NCI-H1930 (cell line): ENCODE measurements at regions not wholly inside any gene's neighbourhood (a gene's known extent, or its start where the extent isn't known, plus 50 kb on each side); places are given as distances from the start of the nearest gene placed in this dataset.
"Not testable (repeated sequence)": the region's sequence is repeated elsewhere in the genome, so short reads cannot be mapped to it uniquely, and the experiment has no call there.

Experiments used
- DNase-seq, 2 experiments: peaks; one replicate each; lab custom pipeline; 2025; lab: John Stamatoyannopoulos, UW

DNA sequence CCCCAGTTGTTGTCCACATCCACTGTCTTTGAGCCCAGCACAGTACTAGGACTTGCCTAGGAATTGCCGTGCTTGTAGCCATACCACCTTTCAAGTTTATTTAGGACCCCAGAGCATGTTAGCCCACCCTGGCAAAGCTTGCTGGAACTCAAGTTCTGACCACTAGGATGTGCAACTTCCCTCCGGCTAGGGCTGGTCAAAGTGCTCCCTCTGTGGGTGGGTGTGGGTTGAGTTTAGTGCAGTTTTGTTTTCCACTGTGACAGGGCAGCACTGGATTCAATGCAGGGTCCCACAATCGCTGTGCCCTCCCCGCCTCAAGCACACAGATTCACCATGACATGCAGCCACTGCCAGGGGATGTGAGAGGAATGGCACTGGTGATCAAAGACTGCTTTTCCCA lies 96.0 kb downstream of the RASGEF1B start:
- DNase-seq, result no peak

DNA sequence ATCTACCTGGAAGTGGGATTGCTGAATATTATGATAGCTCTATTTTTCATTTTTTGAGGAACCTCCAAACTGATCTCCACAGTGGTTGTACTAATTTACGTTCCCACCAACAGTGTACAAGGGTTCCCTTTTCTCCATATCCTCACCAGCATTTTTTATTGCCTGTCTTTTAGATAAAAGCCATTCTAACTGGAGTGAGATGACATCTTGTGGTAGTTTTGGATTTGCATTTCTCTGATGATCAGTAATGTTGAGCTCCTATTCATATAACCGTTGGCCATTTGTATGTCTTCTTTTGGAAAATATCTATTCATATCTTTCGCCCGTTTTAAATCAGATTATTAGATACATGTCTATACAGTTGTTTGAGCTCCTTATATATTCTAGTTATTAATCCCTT lies 101.8 kb downstream of the RASGEF1B start:
- DNase-seq, result no peak

DNA sequence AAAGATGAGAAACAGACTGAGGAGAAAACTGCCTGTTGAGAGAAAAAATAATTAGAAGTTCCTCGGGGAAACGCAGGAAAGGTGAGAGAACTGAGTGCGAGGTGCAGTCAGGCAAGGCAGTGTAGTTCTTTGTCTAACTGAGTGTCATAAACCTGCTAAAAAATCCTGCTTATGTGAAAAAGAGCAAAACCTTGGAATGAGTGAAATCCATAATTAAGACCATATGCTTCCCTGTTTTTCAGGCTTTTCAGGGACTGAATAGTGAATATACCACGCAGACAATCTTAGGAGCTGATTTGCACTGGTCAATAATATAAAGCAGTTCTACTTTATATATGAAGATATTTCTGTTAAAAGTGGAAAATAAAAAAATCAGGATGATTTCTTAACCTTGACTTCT lies 104.9 kb downstream of the RASGEF1B start:
- DNase-seq, result no peak

DNA sequence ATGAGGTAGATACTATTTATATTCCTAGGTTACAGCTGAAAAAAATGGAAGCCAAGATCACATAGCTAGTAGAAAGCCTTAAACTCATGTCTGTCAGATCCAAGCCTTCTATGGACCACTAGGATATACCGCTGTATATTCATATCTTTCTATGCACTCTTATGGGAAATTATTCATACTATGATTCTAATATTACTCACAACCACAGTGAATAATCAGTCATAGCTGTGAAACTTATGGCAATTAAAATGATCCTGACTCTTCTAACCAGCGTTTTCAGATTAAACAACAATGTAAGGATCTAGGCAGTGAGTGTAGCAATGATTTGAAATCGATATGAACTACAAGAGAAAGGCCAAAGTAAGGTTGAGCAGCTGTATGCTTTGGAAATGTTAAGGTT lies 111.0 kb downstream of the RASGEF1B start:
- no peak for DNase-seq

DNA sequence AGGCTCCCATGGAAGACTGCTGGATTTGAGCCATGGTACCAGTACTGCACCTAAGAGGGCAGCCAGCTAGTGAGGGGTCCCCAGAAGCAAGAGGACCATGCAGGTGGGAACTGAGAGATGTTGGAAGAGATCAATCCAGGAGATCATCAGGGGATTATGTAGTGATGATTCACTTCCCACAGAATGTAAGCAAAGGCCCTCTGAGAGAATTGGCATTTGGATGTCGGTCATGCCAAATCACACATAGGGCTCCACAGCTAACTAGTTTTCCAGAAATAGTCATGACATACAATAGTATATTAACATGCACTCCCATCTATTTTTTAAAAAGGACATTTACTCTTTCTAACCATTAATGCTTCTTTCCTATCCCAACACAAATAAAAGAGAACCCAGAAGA lies 112.5 kb downstream of the RASGEF1B start:
- DNase-seq, result no peak

DNA sequence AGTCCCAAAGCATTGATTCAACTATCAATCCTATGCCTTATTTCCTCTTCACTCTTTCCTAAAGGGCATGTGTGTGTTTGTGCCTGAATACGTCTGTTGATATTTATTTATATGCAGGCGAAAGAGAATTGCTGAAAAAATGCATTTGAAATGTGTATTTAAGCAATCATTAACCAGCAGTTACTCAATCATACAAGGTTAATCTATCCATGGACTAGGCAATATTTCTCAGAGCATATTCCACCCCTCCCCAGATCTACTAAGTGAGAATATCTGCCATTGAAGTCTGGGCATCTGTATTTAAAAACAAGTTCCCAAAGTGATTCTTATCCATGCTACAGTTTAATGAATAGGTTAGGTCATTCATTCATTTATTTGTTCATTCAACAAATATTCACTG lies 113.6 kb downstream of the RASGEF1B start:
- no peak for DNase-seq

DNA sequence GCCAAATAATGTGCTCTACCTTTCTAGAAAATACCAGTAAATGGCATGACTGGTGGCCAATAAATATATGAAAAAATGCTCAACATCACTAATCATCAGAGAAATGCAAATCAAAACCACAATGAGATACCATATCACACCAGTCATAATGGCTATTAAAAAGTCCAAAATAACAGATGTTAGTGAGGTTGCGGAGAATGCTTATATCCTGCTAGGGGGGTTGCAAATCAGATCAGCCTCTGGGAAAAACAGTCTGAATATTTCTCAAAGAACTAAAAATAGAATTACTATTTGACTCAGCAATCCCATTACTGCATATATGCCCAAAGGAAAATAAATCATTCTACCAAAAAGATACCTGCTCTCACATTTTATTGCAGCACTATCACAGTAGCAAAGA lies 115.1 kb downstream of the RASGEF1B start:
- DNase-seq, result no peak

DNA sequence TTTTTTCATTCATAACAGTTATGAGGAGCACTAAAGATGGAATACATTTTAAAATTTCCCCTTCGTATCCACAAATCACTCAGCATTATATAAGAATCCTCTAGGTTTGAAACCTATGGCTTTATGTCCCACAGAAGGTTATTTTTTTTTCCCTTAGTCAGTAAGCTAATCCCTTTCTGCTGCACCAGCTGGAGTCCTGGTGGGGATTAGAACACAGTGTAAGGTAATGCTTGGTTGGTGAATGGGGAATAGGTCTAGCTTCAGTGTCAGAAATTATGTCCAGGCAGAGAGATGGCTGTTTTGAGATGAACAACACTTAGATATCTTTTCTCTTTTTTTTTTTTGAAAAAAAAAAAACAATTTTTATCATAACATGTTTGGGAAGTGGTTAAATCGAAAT lies 116.6 kb downstream of the RASGEF1B start:
- no peak for DNase-seq

DNA sequence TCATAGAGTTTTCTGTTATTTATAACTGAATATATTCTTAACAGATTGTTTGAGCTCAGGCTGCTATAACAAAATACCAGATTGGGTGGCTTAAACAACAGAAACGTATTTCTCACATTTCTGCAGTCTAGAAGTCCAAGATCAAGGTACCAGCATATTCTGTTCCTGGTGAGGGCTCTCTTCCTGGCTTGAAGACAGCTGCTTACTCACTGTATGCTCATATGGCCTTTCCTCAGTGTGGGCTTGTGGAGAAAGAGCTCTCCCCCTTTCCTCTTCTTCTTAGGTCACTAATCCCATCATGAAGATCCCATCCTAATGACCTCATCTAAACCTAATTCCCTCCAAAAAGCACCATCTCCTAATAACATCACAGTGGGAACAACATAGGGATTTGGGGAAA lies 117.8 kb downstream of the RASGEF1B start:
- DNase-seq, result no peak

DNA sequence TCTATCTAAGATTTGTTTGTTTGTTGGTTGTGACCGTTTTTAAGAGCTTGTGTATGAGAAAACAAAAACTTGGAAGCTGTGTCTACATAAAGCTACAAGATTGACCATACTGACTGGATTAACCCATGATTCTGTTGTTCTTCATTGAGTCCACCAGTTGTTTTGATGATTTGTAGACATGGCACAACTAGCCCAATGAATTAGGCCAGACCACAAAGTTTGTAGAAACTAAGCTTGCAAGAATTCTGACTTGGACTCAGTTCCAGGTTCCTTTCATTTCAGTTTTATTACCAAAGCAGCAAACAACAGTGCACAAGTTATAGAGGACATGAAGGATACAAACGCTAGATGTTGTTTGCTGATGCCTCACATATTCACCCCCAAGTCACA lies 119.3 kb downstream of the RASGEF1B start:
- no peak for DNase-seq

DNA sequence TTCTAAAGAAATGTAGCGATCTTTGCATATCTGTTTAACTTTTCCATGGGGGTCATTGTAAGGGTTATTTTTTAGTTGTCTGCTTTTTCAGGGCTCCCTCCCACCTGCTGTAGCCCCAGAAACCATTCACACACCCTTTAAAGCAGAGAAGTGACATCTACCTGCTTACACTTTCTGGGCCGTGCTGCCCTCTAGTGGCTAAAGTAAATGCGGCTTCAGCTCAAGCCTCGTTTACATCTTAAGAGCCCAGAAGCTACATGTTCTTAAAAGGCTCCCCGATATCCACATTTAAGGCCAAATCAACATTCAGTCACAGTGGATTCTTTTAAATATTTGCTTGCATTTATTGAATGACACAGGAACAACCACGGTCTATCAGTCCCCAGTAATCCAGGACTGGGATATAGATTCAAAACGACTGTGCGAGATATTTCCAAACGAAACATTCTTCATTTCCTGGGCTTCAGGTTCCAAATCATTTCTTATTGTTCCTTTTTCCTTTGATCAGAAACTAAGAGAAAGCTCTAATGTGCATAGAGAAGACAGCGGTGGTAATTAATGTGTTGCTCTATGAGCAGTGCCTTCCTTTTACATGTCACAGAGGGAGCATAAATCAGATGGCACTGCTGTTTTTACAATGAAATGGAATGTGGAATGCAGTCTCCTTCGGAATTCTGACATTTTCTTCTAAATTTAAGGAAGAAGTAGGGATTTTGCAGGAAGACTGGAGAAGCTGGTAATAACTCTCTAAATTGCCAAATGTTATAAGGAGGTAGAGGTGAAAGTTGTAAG lies 119.9 kb downstream of the RASGEF1B start:
- DNase-seq, result peak; percentile 39 to 61

DNA sequence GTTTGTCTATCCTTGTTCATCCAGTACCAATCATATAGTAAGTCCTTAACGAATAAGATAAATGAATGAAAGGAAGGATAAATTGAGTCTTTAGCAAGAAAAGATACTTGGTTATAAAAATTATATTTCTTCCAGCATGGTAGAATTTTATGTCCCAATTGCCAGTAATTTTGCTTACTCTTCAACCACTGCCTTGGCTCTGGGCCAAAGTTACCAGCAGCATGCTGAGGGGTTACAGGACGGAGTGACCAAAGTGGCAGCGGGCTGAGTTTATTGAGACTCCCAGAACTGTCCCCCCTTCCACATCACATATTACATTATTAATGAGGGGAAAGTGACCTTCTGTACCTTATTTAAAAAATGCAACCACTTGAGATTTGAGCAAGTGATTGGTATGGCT lies 121.7 kb downstream of the RASGEF1B start:
- DNase-seq, result no peak

DNA sequence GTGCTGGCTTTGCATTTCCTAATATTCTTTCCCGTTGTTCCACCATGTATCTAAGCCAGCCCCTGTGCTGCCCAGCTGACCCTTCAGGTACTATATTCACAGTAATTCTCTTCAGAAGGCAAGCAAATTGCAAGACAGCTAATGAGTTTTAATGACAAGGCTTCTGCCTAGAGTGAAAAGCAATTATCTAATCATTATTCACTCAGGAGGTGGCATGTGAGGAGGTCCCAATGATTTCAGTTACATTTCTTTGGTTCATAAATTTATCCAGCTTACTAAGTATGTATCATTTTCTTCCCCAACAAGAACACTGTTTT lies 123.0 kb downstream of the RASGEF1B start:
- no peak for DNase-seq

DNA sequence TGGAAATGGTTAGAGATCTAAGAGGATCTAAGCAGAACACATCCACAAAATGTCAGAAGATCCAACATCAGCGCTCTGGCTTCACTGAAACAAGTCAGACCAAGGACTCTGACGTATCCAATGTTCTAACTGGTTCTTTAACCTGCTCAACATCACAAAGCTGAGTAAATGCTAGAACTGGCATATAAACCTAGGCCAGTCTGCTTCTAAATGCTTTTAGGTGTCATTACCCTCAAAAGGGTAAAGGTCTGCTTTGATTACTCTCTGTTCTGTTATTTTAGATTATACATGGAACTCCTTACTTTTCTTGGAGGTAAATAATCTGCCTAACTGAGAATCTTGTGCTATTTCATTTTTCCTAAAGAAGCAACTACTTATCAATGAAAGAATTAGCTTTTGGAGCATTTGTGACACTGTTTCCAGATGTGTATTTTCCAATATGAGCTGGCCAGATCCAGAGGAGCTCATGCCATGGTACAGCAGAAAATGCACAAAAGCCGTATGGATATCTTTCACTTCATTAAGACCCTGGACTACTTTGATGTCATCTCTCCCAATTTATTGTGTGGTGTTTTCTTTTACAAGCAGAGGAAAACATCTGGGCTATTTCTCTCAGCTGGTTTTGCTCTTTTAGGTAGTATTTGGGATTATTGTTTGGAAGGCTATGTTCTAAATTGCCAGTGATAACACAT lies 123.5 kb downstream of the RASGEF1B start:
- DNase-seq, result no peak

DNA sequence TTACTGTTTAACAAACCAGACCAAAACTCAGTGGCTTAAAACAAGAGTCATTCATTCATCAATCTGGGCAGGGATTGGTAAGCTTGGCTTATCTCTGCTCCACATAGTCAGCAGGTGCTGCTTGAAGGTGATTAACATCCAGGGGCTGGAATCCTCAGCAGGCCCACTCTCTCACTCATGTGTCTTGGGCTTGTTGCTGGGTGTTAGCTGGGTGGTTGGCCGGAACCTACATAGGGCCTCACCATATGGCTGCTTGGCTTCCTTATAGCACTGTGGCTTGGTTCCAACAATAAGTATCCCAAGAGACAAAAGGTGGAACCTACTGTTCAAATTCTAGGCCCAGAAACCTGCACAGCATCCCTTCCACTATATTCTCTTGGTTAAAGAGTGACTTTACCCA lies 125.0 kb downstream of the RASGEF1B start:
- DNase-seq, result no peak

DNA sequence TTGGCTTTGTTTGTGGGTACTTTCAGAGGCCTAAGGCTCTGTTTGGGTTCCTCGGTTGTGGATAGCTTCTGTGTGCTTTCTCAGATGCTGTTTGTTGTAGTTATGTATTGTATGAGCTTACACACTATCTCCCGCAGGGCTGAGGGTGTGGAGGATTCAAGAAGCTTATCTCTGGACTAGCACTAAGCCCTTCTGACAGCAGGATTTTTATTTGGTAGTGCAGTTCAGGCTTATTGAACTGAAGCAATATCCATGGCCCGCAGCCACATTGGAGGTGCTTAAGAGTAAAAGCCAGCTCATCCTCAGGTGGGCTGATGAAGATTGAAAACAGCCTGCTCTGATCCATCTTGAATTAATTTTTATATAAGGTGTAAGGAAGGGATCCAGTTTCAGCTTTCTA lies 128.2 kb downstream of the RASGEF1B start:
- DNase-seq, result no peak

DNA sequence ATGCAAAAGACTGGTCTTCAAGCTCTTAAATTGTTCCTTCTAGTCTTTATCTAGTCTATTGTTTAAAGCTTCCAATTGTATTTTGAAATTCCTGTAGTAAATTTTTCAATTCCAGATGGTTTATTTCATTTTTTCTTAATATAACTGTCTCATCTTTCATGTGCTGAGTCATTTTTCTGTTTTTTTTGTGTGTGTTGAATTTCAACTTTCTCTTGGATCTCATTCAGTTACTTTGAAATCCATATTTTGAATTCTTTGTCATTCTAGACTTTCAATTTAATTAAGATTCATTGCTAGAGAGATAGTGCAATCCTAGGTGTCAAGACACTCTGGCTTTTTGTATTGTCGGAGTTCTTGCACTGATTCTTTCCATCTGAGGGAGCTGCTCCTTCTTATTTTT lies 128.0 kb upstream of the PRKG2 start:
- no peak for DNase-seq

DNA sequence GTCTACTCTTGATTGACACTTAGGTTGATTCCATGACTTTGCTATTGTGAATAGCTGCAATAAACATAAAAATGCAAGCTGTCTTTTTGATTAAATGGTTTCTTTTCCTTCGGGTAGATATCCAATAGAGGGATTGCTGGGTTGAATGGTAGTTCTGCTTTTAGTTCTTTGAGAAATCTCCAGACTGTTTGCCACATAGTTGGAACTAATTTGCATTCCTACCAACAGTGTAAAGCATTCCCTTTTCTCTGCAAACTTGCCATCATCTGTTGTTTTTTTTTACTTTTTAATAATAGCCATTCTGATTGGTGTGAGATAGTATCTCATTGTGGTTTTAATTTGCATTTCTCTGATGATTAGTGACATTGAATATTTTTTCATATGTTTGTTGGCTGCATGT lies 122.2 kb upstream of the PRKG2 start:
- DNase-seq, result no peak

DNA sequence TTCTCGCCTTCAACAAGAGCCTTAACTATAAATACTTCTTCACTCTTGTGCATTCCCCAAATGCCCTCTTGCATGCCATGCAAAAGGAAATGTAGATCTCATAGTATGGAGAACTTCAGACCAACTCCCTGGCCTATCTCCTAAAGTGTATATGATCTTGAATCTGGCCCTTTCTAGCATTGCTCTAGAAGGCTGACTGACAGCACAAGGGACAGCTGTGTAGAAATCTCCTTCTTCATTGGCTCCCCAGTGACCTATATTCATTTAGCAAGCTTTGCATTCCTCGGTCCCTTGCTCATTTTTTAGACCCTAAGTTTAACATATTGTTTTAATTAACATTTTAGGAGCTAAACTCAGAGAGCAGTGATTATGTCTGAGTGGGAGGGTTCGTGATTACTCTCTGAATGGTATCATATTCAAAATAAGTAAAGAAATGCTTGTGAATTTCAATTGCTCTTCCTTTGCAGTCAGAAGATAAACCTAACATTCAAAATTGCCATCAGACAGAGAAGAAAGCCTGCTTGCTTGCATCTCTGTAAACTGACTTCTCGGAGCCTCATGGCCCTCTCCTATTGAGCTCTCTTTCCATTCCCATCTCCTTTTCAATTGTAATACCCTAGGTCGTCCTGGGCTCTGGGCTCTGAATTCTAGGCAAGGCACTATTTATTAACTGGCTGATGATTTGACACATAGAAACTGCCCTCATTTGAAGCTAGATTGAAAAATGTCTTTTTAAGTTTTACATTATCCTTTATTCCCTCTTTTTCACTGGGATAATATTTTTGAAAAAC lies 120.3 kb upstream of the PRKG2 start:
- DNase-seq, result no peak

DNA sequence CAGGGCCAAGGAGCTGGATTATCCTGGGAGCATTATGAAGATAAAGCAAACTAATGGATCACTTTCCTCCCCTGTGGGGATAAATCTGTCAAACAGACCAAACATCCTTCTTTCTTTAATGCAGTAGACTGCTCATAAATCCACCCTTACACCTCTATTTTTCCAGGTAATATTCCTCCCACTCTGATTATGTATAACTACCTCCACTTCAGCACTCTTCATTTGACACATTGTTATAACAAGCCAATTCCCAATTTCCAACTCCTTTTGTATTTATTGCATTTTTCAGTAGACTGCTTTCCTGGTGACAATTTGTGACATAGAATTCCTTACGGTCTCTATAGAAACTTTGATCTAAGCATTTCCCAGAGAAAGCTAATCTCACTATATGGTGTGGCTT lies 115.0 kb upstream of the PRKG2 start:
- no peak for DNase-seq

DNA sequence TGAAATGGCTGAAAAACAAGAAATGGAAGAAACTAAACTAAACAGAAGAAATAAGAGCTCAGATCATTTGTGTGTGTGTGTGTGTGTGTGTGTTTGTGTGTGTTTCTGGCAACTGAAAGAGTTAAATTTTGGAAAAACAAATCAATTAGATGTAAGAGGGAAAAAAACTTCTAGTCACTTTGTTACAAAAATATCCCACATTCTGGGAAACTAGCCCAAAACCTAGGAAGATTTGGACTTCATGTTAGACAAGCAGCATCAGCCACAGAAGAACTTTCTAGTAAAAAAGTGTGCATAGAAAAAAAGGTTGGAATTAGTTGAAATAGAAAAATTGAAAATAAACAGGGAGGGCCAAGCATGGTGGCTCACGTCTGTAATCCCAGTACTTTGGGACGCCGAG lies 111.6 kb upstream of the PRKG2 start:
- no peak for DNase-seq

DNA sequence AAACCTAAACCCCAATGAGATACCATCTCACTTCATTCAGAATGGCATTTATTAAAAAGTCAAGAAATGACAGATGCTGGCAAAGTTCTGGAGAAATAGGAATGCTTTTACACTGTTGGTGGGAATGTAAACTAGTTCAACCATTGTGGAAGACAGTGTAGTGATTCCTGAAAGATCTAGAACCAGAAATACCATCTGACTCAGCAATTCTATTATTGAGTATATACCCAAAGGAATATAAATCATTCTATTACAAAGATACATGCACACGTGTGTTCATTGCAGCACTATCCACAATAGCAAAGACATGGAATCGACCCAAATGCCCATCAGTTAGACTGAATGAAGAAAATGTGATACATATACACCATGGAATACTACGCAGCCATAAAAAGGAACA lies 109.6 kb upstream of the PRKG2 start:
- not testable (repeated sequence) for DNase-seq

DNA sequence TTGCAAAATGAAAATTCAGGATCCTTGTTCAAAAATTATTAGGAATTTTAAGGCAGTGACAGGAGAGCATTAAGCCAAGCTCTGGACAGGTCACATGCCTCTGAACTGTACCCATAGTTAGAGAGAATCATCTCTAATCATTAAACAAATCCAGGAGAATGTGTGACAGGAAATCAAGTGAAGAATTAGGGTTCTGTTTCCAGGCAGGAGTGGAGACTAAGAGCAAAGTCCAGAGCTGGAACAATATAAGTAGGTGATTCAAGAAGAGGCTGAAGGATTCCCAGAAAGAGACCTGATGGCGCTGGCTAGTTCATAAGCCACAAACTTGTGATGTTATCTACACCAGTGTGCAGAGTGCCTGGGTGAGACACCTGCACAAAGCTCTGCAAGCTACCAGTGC lies 104.6 kb upstream of the PRKG2 start:
- no peak for DNase-seq
